HG03439 (cell line): ENCODE measurements at regions not wholly inside any gene's neighbourhood (a gene's known extent, or its start where the extent isn't known, plus 50 kb on each side); places are given as distances from the start of the nearest gene placed in this dataset.
"Not testable (repeated sequence)": the region's sequence is repeated elsewhere in the genome, so short reads cannot be mapped to it uniquely, and the experiment has no call there.

ENCODE experiments used
- ATAC-seq: cut with Tn5 transposase; IDR thresholded peaks from one replicate; pipeline ENCODE4 v1.9.1; 2021; ENCODE audit warnings: mild to moderate bottlenecking, moderate library complexity; ENCODE audit not compliant: unreplicated experiment

DNA sequence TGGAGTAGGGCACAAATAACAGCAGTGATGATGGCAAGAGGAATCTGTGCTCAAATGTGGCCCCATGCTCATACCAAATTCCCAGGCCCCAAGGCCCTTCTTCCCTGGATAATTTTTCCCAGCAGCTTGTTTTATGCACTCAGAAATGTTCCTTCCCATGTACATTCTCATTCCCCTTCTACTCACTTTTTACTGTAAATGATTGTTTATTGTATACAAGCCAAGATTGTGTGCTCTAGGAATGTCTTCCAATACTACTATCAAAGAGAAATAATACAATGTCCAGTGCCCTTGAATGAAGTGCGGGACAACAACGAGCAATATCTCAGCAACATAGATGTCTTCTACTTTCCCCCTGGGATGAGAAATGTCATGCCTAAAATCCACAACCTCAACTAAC is 201.6 kb downstream of the ICOS start:
- ATAC-seq = no peak

DNA sequence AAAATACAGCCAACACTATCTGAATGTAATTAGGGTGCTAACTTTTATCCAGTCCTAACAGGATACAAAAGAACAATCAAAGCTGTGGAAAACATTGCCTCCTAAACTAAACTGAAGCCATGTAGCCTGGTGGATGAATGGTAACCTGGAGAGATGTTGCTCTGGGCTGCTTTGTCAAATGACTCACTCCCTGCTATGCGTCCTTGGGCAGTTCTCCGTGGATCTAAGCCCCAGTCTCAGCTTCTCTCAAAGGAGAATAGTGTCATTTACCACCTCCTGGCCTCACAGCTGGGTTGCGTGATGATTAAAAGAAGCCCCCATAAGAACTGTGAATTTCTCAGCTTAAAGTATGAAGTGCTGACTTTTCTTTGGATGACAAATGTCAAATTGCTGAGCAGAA is 203.7 kb downstream of the ICOS start:
- ATAC-seq = no peak

DNA sequence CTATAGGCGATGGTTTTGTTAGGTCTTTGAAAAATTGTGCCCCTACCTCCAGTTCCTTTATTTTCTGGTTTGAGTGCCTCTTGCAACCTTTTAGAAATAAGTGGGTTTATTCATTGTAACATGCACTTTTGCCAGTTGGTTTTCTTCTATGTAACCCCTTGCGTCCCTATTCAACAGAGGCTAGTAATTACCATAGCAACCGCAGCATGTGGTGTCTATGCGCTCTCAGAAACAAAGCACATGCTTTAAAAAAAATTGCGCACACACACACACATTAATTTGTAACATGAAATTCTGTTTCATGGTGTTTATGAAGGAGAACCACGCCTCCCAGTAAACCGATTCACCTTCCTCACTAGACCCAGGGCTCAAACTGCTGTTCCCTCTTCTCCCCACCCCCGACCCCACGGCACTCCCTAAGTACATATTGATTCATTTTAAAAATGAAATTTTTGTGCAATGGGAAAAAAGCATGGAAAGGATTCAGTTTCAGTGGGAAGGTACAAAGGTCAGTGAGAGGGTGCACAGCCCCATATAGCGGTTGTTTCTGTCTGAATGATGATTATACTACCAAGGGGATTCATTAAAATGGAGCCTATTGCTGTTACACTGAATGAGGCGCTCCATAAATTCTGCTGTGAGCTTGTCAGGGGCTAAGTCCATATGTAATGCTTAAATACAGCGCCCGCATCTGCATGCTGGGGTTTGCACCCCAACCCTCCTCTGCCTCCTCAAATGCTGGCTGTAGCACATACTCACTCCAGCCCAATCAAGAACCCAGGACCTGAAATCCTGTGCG is 206.9 kb downstream of the ICOS start:
- ATAC-seq = no peak

DNA sequence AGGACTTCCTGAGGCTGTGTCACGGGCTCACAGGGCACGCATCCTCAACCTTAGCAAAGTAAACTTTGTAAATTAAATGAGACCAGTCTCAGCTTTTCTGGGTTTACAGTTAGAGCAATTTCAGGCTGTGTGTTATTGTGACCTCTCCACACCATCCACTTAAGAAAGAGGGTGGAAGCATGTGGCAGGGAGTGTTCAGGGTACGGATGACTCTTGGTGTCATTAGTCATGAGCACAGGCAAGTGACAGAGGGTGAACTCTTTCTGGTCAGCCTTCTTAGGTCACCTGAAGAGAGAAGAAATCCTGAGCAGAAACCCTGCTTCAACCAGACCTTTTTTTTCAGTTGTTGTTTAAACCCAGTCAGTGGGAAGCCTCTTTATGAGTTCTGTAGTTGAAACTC is 207.9 kb downstream of the ICOS start:
- ATAC-seq = no peak

DNA sequence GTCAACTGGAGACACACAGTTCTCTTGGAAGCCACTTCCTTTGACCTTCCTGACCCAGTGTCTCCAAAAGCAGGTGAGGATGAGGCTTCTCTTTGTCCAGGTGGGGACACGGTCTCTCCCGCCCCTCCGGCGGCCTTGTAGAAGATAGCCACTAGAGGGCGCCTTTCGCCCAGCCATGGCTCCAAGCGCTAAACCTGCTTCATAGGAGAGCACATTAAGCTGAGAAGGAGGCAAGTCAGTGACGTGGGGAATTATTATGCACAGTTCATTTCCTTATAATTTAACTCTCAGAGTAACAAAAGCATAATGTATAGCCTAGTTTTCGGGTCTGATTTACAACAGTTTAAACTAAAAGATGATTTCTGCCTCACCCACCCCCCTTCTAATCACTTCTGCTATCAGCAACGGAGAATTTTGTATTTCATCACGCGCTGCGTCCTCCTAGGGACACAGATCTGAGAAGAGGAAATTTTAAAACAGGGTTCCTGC is 208.7 kb downstream of the ICOS start:
- peak; percentile 96 for ATAC-seq

DNA sequence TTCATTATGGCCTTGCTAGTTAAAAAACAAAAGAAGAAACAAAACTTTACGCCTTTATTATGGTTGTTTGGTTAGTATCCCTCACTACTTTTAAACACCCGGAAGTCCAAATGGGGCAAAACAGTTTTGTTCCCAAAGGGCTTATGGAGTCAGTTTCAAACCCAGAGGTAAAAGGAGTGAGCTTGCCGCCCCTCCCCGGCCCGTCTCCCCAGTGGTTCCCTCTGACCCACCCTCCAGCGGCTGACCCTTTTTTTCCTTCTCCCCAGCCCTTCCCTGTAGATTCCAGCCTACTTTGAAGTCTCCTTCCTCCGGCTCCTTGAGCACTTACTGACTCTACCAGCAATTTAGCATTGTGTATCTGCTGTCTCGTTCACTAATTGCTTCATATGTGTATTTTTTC is 209.2 kb downstream of the ICOS start:
- ATAC-seq = no peak

DNA sequence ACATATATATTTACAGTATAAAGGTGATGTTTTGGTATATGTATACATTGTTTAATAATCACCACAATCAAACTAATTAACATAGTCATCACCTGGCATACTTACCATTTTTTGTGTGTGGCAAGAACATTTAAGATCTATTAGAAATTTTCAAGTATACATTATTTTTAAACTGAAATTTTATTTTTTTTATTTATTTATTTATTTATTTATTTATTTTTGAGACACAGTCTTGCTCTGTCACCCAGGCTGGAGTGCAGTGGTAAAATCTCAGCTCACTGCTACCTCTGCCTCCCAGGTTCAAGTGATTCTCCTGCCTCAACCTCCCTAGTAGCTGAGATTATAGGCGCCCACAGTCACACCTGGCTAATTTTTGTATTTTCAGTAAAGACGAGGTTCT is 210.5 kb downstream of the ICOS start:
- ATAC-seq = not testable (repeated sequence)

DNA sequence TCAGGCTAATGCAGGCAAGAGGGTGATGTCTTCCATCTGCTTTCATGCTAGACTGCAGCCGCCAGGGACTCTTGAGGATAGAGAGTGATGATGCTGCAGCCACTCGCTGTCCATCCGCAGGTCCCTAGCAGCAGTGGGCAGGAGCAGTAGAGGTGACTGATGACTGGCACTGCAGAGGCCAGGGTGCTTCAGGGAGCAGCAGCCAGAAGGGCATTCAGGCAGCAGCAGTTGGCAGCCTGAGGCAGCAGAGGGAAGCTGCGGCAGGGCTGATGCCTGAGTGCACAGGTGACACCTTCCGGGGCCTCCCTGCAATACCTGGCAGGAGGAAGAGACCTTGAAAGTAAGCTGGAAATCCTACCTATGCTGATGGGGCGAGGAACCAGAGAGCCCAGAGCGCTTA is 214.2 kb downstream of the ICOS start:
- ATAC-seq = no peak

DNA sequence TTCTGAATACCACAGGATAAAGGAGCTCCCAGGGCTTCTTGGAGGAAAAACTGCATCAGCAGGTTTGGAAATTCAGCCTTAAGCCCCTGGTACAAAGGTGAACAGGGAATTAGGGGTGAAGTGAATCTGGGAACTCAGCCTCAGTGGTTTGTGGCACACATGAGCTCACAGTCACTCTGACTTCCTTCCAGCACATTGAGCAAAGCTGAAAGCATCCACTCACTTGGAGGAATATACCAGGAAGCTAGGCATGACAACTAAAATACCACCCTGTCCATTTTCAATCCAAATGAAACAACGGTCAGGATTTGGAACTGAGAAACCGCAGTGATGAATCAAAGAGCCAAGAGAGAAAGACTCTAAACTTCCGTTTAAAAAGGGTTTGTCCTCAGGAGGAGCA is 216.1 kb downstream of the ICOS start:
- ATAC-seq = no peak

DNA sequence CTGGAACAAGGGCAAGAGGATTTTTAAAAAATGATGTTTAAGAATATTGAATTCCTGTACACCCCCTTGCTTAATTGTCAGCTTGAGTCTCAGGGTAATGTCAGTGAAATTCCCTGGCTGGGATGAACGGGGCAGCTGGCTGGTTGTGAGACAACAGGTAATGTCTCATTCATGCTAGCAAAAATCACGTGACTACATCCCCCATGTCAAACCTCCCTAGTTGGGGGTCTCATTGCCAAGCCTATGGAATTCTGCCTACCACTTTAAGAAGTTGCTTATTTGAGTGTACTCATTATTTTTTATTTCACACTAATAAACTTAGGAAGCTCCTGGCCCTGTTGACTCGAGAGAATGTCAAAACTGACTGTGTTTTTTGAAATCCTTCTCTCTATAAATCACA is 218.3 kb downstream of the ICOS start:
- no peak for ATAC-seq

DNA sequence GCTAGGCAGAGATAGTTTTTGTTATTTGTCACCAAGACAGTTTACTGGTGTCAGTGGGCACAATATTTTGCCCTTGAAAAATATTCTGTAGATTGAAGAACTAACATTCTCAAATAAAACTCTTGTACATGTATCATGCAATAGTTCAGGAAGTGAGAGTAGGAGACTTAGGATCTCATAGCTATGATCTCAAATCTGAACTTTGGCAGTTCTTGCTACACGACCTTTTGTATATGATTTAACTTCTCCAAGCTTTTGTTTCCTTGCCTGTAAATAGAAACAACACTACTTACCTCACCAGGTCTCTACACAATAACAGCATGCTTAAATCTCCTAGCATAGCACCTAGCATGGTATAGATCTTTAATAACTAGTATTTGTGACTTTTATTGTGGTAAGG is 219.9 kb downstream of the ICOS start:
- no peak for ATAC-seq

DNA sequence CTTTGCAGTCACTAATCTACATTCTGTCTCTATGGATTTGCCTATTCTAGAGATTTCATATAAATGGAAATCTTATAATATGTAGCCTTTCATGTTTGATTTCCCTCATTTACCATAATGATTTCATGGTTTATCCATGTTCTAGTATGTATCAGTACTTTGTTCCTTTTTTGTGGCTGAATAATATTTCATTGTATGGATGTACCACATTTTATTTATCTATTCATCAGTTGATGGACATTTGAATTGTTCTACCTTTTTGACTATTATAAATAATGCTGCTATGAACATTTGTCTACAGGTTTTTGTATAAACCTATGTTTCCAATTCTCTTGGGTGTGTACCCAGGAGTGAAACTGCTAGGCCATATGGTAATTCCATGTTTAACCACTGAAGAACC is 221.1 kb downstream of the ICOS start:
- ATAC-seq = no peak

DNA sequence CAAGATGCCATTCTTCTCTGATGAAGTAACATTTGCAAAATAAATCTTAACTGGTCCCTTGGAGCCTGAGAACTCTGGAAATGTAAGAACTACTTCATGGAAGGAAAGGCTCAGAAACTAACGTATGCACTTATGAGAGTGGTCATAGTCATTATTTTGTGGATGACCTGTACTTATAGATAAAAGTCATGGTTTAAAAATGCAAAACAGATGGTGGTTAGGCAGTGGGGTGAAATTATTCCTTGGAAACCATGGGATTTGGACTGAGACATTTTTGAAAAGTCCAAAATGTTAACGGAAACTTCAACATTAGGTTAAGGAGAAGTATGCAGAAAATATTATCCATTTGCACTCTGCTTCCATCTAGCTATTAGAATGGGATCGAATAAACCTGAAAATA is 223.0 kb downstream of the ICOS start:
- ATAC-seq = no peak

DNA sequence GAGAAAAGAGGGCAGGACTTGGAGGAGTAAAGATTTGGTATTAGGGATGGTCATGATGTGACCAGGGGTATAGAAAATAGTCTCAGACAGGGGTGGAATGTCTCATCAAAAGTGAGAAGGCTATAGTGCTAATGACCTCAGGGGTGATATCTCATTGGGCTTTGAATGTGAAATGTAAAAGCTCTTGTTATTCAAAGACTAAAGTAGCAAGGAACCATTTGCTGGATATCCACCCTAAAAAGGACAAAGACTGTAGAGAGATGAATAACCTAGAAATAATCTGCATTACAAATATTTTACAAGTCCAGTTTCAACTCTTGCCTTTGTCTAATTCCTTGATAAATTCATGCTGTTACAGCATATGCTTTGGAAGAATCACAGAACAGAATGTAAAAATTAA is 224.4 kb downstream of the ICOS start:
- no peak for ATAC-seq

DNA sequence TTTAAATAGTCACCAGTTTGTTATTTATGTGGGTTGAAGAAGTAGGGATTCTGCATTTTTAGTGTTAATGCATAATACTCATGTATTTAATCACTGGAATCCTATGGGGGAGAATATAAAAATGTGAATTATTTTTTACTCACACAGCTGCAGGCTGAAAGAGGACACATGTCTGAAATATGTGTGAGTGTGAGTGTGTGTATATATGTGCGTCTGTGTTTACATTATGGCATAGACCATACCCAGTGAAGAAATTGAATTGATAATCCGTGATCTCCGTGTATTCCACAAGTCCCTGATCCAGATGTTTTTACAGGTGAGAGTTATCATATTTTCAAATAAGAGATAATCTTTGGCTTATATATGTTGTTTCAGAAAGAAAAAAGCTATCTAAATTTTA is 225.3 kb downstream of the ICOS start:
- no peak for ATAC-seq

DNA sequence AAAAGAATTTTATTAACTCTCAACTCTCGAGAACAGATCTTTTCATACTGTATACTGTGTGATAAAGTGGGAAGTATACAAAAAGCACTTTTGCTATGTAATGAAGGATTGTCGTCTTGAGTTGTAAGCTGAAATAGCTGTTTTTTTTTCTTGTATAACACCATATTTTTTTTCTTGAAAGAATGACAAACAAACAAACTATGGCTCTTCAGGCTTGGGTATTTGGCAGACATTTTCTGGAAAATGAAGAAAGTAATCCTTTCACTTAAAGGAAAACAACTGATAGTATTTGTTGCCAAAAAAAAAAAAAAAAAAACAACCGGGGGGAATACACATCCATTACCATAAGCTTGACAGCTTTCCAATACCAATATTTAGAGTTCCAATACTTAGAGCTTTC is 230.4 kb downstream of the ICOS start:
- ATAC-seq = no peak

DNA sequence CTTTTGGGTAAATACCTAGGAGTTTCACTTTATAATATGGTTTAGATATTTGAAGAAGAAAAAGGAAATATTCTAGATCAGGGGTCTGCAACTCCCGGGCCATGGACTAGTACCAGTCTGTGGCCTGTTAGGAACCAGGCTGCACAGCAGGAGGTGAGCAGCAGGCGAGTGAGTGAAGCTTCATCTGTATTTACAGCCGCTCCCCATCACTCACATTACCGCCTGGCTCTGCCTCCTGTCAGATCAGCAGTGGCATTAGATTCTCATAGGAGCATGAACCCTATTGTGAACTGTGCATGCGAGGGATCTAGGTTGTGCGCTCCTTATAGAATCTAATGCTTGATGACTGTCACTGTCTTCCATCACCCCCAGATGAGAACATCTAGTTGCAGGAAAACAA is 231.1 kb downstream of the ICOS start:
- ATAC-seq = not testable (repeated sequence)

DNA sequence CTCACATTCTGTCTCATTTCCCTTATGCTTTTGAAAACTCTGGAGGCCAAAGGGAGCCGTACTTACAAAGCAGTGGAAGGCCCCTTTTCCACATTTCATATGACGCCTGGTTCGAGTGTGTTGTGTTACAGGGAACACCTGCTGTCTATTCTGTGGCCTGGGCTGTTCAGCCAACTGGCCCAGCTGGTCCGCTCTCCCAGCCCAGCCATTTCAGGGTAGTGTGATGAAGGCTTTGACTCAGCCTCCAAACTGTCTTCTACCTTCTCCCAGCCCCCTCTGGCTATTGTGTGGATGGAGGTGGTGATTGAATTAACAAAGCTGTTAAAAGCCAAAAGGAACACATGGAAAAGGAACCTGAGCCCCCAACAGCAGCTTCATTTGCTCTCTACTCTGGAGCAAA is 233.8 kb downstream of the ICOS start:
- no peak for ATAC-seq

DNA sequence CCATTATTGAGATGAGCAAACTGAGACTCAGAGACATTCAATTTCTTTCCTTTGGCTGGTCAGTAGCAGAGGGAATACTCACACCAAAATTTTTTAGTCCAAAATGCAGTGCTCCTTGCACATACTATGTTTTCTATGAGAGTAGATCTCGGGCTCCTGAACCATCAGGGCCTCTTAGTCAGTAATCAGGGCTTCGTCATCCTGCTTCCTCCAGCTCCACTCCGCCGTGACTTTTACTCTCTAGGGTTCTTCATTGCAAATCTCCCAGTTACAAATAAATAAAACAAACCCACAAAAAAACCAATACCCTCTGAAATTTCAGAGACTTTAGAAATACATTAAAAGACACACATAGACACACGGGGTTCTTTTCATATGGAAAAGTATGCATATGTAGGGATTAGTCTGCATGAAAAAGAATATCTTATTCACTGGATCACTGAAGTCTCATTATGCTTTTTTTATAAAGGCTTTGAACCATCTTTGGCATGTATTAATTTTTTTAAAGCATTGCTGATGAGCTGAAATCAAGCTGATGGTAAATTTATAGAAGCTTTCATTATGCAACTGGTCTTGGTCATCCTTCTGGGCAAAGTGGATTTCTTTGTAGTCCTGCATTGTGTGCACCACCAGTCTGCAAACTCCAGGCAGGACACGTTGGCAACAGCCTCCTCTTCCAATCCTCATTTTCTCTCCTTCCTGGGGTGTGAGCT is 235.0 kb downstream of the ICOS start:
- ATAC-seq = no peak

DNA sequence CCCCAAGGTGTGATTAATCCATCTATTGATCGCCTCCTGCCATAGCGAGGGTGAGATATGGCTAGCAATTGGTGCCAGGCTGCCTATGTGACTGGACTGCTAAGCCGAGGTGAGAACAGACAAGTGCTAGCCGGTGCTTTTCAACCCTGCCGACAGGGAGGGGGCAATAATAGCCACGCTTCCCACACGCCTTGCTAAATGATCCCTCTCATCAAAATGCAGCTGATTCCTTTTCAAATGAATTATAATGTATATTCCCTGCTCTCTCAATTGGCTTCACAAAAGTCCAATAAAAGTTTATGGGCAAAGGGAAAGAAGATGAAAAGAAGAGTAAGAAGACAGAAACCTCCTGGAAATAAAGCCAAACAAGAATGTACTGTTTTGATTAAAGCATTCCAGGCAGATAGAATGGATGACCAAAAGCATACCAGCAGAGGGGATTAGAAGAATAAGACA is 235.6 kb downstream of the ICOS start:
- no peak for ATAC-seq

DNA sequence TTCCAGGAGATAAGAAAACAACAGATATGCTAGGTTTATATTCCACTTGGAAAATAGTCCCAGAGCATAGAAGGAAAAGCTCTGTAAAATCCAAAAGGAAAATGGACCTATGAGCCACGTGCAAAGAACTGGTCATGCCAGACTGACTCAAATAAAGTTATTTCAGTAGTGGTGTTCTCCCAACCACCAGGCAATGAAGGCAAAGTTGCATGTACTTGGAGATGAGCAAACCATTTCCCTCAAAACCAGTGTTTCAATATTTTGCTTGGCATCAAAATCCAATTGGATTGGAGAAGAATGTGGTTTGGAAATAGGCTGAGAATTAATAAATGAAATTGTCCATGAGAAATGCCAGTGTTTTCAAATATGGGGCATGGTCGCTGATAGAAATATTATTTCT is 237.5 kb downstream of the ICOS start:
- no peak for ATAC-seq

DNA sequence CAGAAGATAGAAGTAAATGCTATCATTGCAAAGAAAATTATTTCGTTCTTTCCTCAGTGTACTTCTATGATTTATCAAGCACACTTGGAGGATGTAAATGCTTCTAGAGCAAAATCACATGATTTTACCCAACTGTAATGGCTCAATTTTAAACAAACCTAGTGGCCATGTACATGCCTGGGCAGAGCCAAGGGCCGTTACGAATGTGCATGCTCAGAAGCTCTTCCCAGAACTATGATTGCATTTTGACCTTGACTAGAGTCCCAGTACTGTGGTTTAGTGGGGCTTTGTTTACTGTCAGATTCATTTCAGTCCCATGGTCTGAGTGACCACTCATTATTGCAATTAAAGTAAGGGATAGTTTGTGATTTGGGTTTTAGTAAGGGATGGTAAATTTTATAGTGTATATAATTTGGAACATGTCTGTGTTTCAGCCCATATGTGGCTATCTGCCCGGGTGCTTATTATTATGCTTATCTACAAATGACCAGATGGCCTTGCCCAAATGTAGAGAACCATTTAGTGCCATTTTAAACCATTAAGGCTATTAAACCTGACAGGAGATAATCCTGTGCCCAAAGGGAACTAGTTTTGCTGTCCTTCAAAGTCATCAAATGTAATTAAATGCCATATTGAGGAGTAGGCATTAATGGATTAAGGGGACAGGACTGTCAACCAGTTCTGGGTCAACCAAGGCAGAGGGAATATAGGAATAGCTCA is 239.1 kb downstream of the ICOS start:
- ATAC-seq = no peak
